Fibroblast of the aortic adventitia (primary cell): ENCODE measurements at regions not wholly inside any gene's neighbourhood (a gene's known extent, or its start where the extent isn't known, plus 50 kb on each side); places are given as distances from the start of the nearest gene placed in this dataset.

Experiments
- DNase-seq: peaks from one replicate; pipeline ENCODE4 v3.0.0-alpha.2; 2010; ENCODE audit warnings: low read depth
- H3K4me3 ChIP-seq: 2 replicates; pipeline ENCODE4 v1.5.1; 2011; ENCODE audit warnings: low read depth, mild to moderate bottlenecking, control low read depth, low read length, moderate library complexity
- TF ChIP-seq, protein P1 (sequence below): IDR thresholded peaks from 2 replicates; pipeline ENCODE4 v1.5.1; 2011; ENCODE audit warnings: mild to moderate bottlenecking, low read length, control low read depth, inconsistent platforms; ENCODE audit not compliant: insufficient read depth

DNA sequence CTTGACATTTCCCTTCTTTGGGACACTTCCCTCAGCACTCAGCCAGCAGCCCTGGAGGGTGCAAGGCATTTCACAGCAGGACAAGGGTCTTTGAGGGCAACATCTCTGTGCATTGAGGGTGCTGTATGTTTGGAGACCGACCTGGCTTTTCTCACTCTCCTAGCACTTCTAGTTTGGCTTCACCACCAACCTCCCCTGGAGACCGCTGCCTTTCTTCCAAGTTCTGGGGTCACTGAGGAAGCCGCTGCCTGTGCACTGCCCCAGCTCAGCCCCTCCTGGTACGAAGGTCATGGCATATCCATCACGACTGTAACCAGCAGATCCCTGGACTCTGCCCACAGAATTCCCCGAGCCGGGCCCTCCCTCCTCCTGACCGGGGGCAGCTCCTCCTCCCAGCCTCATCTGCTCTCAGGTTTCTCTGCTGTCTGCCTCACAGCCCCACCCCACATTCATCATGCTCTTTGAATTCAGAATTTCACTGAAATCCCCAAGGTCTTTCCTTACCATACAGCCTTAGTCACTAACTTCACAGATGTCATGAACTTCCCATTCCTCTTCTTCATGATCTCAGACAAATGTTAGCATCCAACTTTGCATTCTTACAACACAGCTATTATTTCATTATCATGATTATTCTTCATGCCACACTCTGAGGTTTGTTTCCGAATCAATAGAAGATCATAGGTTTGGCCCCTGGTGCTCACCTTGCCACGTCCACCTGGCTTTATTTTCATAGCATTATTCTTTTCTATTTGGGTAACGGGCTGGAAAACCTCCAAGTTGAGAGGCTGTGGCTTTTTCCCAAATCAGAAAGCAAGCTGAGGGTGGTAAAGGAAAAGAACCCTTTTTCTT lies 113.0 kb upstream of the COPS8 start:
- TF ChIP-seq, protein P1, sequence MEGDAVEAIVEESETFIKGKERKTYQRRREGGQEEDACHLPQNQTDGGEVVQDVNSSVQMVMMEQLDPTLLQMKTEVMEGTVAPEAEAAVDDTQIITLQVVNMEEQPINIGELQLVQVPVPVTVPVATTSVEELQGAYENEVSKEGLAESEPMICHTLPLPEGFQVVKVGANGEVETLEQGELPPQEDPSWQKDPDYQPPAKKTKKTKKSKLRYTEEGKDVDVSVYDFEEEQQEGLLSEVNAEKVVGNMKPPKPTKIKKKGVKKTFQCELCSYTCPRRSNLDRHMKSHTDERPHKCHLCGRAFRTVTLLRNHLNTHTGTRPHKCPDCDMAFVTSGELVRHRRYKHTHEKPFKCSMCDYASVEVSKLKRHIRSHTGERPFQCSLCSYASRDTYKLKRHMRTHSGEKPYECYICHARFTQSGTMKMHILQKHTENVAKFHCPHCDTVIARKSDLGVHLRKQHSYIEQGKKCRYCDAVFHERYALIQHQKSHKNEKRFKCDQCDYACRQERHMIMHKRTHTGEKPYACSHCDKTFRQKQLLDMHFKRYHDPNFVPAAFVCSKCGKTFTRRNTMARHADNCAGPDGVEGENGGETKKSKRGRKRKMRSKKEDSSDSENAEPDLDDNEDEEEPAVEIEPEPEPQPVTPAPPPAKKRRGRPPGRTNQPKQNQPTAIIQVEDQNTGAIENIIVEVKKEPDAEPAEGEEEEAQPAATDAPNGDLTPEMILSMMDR = no peak
- no peak overlapping the region for H3K4me3 ChIP-seq
- DNase-seq = peak; percentile 91

DNA sequence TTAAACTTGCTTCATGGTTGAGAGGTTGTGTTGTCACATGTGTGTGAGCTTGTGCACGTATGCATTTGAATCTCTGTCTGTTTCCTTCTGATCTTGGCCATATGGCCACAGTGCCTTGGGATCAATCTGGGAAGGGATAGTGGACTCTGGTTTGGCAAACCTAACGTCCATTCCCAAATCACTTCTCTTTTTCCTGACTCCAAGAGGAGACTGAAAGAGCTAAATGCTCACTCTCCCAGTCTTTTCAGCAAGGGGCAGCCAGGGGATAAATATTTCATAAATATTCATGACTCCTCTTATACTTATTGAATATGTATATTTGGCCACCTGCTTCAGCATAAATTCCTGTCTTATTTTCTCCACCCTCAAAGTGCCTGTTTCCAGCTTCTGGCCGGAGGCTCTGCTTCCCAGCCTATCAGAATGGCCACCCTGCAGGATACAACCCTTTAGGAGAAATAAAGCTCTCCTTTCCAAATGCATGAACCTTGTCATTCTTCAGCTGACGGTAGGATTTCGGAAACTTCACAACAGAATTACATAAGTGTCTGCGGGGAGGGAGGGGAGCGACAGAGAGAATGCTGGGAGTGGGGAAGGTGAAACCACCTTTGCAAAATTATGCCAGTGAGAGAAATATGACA lies 112.2 kb upstream of the COPS8 start:
- TF ChIP-seq, protein P1 = no peak
- no peak for DNase-seq
- no peak overlapping the region for H3K4me3 ChIP-seq

DNA sequence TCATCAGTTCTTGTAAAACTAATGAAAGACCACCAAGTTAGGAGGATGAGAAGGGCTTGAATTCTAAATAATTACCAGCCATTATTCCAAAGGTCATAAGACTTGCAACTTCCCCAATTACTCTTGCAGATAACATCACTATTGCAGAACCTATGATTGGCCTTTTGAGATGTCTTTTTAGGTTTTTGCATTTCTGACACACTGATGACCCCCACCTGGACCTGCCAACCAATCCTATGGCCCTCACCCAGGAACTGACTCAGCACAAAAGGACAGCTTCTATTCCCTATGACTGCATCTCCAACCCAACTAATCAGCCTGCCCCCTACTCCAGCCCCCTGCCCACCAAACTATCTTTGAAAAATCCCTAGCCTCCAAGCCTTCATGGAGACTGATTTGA lies 111.5 kb upstream of the COPS8 start:
- no peak for DNase-seq
- no peak overlapping the region for H3K4me3 ChIP-seq
- TF ChIP-seq, protein P1 = no peak

DNA sequence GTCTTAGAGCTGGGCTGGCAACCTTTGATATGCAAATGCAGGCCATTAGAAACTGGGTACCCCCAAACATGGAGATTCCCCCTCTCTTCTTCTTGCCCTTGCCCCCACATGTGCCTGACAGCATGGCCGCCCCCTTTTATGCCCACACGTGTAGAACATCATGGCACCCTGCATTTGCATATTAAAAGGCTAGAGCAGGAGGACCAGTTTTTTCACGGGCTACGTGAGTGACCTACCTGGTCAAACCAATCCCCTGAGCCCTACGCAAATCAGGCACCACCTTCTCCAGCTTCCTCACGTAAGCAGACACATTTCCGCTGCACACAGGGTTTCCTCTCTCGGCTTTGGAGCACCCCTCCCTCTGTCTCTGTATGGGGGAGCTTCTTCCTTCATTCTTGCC lies 110.9 kb upstream of the COPS8 start:
- DNase-seq = no peak
- no peak overlapping the region for H3K4me3 ChIP-seq
- TF ChIP-seq, protein P1 = no peak

DNA sequence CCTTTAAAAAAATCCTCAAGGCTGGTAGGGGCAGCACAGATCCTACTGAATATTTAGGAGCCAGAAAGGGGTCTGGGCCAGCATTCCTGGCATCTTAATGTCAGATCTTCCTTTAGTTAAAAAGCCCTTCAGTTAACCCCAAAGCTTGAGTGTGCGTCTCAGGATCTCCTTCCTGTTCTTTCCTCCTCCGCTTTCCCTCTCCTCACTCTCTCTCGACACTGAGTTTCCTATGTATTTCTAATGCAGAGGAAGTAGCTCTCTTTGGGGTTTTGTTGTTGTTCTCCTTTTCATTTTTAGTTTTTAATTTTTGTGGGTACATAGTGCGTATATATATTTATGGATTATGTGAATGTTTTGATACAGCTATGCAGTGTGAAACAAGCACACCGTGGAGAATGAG lies 109.9 kb upstream of the COPS8 start:
- no peak for DNase-seq
- no peak overlapping the region for H3K4me3 ChIP-seq
- TF ChIP-seq, protein P1 = no peak

DNA sequence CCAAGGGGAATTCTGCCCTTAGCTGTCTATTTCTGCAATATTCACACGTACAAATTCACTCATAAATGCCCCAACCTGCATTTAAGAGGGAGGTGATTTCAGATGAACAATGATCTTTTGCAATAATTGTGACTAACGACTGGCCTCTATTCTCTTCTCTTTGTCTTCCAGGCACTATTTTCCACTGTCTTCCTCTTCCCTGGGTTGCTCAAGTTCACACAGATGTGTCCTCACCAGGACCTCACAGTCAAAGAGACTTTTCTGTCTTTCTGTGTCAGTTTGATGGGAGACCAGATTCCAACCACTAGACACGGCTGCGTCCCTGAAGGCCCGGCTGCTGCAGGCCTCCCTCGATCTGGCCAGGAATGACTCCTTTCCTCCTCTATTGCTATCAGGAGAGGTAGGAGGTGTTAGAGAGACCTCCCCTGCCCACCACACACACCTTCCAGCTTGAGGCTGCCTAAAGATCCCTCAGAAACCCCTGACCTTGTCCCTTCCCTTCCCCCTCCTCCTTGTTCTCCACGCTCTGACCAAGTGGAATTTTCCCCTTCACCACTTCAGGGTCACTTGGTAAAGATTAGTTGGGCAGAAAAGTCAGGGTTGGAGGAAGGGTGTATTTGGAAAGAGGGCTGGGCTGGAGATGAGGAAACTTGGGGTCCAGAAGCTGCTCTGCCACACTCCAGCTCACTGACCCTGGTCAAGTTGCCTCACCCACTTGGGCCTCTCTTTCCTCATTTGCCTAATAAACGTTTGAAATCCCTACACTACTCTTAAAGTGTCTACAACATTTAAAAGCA lies 109.2 kb upstream of the COPS8 start:
- H3K4me3 ChIP-seq = no peak overlapping the region
- DNase-seq = no peak
- TF ChIP-seq, protein P1 = no peak
